NT2/D1 (cell line): ENCODE measurements at regions not wholly inside any gene's neighbourhood (a gene's known extent, or its start where the extent isn't known, plus 50 kb on each side); places are given as distances from the start of the nearest gene placed in this dataset.

ENCODE experiments used
- SUZ12 ChIP-seq: IDR thresholded peaks from 2 replicates; pipeline ENCODE4 v1.6.1; 2011; ENCODE audit not compliant: insufficient read length, insufficient read depth; ENCODE audit errors: extremely low read depth
- YY1 ChIP-seq: IDR thresholded peaks from 2 replicates; pipeline ENCODE4 v1.6.1; 2011; ENCODE audit not compliant: insufficient read length, insufficient read depth
- ZNF274 ChIP-seq: IDR thresholded peaks from 2 replicates; pipeline ENCODE4 v1.6.1; 2011; ENCODE audit warnings: mild to moderate bottlenecking, low read depth, low read length

DNA sequence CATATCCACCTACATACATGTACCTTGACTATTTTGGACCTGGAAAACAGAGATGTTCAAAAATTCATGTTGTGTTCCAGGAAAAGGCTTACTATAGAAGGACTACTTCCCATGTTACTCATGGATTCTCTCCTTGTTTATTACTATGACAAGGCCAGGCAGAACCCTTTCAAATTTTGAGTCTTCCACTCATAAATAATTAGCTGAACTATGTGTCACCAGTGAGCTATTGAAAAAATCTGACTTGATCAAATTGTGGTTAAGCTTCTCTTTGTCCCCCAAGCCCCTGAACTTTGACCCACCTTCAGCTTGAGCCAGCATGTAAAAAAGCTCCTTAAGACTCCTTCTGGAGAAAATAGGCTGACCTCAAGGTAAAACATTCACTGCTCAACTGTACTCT lies 1142.8 kb upstream of the EYS start:
- TF ChIP-seq YY1 (no peak), ZNF274 (no peak), SUZ12 (no peak)
